ENCODE measurements at regions not wholly inside any gene's neighbourhood (a gene's known extent, or its start where the extent isn't known, plus 50 kb on each side); places are given as distances from the start of the nearest gene placed in this dataset.

DNA sequence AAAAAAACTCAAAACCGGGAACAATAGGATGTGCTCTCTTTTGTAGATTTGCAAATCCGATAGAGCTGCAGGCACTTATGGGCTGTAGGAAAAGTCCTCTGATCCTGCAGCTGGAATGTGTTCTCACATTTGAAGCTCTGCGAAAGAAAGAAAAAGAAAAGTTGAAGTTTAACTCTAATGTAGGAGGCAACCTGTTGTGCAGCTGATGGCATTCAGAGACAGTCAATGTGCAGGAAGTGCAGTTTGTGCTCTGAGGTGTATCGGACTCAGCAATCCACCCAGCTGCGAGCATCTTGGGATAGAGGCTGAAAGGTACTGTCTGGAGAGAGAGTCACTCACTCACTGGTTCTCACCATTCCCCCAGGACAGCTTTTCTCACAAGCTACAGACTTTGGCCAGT is 339.2 kb downstream of the AGTPBP1 start:
- 17% methylated on average over 2 of the region's 5 CpGs; no CpG with 5 or more reads in 1 of the 2 experiments for WGBS, 2 experiments (ENCODE audit: extremely low coverage in 2 of 2, insufficient read length in 1 of 2)
- H3K23ac ChIP-seq (ENCODE audit: low read depth, low read length): no peak overlapping the region
- H3K4ac ChIP-seq (ENCODE audit: low read depth, low read length): no peak overlapping the region
- H3K4me2 ChIP-seq (ENCODE audit: low read depth, low read length): no peak overlapping the region
- no peak overlapping the region for H2AK5ac ChIP-seq (ENCODE audit: low read depth, low read length)
- DNase-seq (no peak), ATAC-seq (ENCODE audit: low read depth) (no peak)
- no peak overlapping the region for H3K27ac ChIP-seq (ENCODE audit: insufficient read depth, low read length)
- POLR2A ChIA-PET (ENCODE audit: unreplicated experiment): no interaction called here
- H3K27me3 ChIP-seq (ENCODE audit: control insufficient read depth, insufficient read depth, low read length): no peaks in the 10 kb centered on the region
- H4K91ac ChIP-seq (ENCODE audit: insufficient read depth, low read depth, low read length): no peak overlapping the region
- no peak overlapping the region for H4K5ac ChIP-seq (ENCODE audit: low read depth, low read length)
- H3K9me3 ChIP-seq (ENCODE audit: control insufficient read depth, insufficient read depth, low read length): peaks cover 8% of the 10 kb centered on the region
- no peak overlapping the region for H3K9ac ChIP-seq (ENCODE audit: low read depth, low read length)
- no peak for TF ChIP-seq FOS (IDR thresholded peaks at IDR 0.05; ENCODE audit: low read depth, low read length)
- no peak overlapping the region for H3K56ac ChIP-seq (ENCODE audit: extremely low read depth, insufficient read depth, low read length)
- in situ Hi-C loops (cut with MboI; ENCODE audit: low sequenced_read_pairs) (no loop called here), intact Hi-C loops (cut with micrococcal nuclease) (no loop called here), dilution Hi-C loops (cut with HindIII; ENCODE audit: low sequenced_read_pairs, unreplicated experiment) (no loop called here)
- no peak overlapping the region for H2BK20ac ChIP-seq (ENCODE audit: low read depth, low read length)
- H2AFZ ChIP-seq (replicated peaks; ENCODE audit: low read length, poor library complexity): no peak overlapping the region
- H3K79me1 ChIP-seq (ENCODE audit: low read depth in 1 of 2, low read length in 2 of 2): no peaks in the 10 kb centered on the region
- no peak overlapping the region for H3K4me3 ChIP-seq (ENCODE audit: insufficient read depth, low read depth, low read length)
- H4K8ac ChIP-seq (ENCODE audit: low read depth in 2 of 2, low read length in 2 of 2): no peak overlapping the region
- CTCF ChIA-PET: no interaction called here
- no peak overlapping the region for H2BK15ac ChIP-seq (ENCODE audit: low read depth, low read length)
- no peaks in the 10 kb centered on the region for H4K20me1 ChIP-seq (ENCODE audit: insufficient read depth, low read length)
- BruUV-seq (replicated peaks): no TSS peak
- no peak overlapping the region for H3K14ac ChIP-seq (replicated peaks; ENCODE audit: low read depth, low read length)
- H3K36me3 ChIP-seq (ENCODE audit: control insufficient read depth, insufficient read depth, low read length): no peaks in the 10 kb centered on the region
- H3K9me1 ChIP-seq (ENCODE audit: insufficient read depth, low read length): no peaks in the 10 kb centered on the region
- H3K18ac ChIP-seq (ENCODE audit: low read depth, low read length): no peak overlapping the region
- H2BK120ac ChIP-seq (ENCODE audit: low read depth, low read length): no peak overlapping the region
- H2AK9ac ChIP-seq (replicated peaks; ENCODE audit: low read depth, low read length, poor library complexity): no peak overlapping the region
- H3K4me1 ChIP-seq (ENCODE audit: control insufficient read depth, insufficient read depth, low read length): no peaks in the 10 kb centered on the region
- H2BK5ac ChIP-seq (ENCODE audit: low read depth, low read length, poor library complexity, severe bottlenecking): no peak overlapping the region
